B cell (primary cell): ENCODE measurements at regions not wholly inside any gene's neighbourhood (a gene's known extent, or its start where the extent isn't known, plus 50 kb on each side); places are given as distances from the start of the nearest gene placed in this dataset.

Experiments used
- ATAC-seq: fragments of 200-7000 bp; cut with Tn5 transposase; one replicate; pipeline ENCODE4 v1.10.0; 2021; ENCODE audit warnings: low read depth, mild to moderate bottlenecking, moderate number of reproducible peaks, moderate library complexity
- CTCF ChIA-PET: fragments of 350-600 bp; sonication (Branson Sonifier 250); formaldehyde crosslinking; loops from one replicate; lab custom pipeline; 2021; ENCODE audit warnings: antibody characterized with exemption, inconsistent platforms; lab: Charles Lee
- POLR2A ChIA-PET: fragments of 350-600 bp; sonication (Branson Sonifier 250); formaldehyde crosslinking; loops from one replicate; lab custom pipeline; 2021; ENCODE audit warnings: antibody characterized with exemption; lab: Charles Lee
- DNase-seq: peaks from one replicate; pipeline ENCODE4 v3.0.0; 2013
- H2AFZ ChIP-seq: 2 replicates; pipeline ENCODE4 v1.6.1; 2012; ENCODE audit warnings: mild to moderate bottlenecking, low read depth, low read length; ENCODE audit not compliant: insufficient read depth, poor library complexity, severe bottlenecking
- H3K27ac ChIP-seq, 2 donors: 1 replicate in 1 of 2; 2 replicates in 1 of 2; pipeline ENCODE4 v1.5.1; 2012 to 2013; ENCODE audit warnings: low read length in 2 of 2, mild to moderate bottlenecking in 2 of 2, moderate library complexity in 1 of 2
- H3K27me3 ChIP-seq, 4 experiments: fragments of 200-600 bp in 1 of 4; sonication (generic) in 1 of 4; replicated peaks in 1 of 4; 1 replicate in 2 of 4; 2 replicates in 2 of 4; pipeline versions ENCODE4 v1.6.1 to v1.7.0; 2013 to 2016; ENCODE audit warnings: low read length in 3 of 4, mild to moderate bottlenecking in 2 of 4, mixed read lengths in 1 of 4, moderate library complexity in 1 of 4; ENCODE audit not compliant: insufficient read depth in 4 of 4, control insufficient read depth in 3 of 4; ENCODE audit errors: control extremely low read depth in 1 of 4
- H3K36me3 ChIP-seq, 2 experiments: replicated peaks in 1 of 2; 1 replicate in 1 of 2; 2 replicates in 1 of 2; pipeline versions ENCODE4 v1.6.1 to v1.7.1; 2013; ENCODE audit warnings: low read length in 1 of 2; ENCODE audit not compliant: insufficient read depth in 2 of 2, control insufficient read depth in 1 of 2; ENCODE audit errors: control extremely low read depth in 1 of 2, extremely low read depth in 1 of 2
- H3K4me1 ChIP-seq, 2 donors: fragments of 200-600 bp in 1 of 2; sonication (generic) in 1 of 2; 1 replicate in 1 of 2; 2 replicates in 1 of 2; pipeline versions ENCODE4 v1.5.1 to v1.6.1; 2013 to 2017; ENCODE audit warnings: low read length in 2 of 2; ENCODE audit not compliant: control insufficient read depth in 2 of 2, insufficient read depth in 2 of 2
- H3K4me2 ChIP-seq: replicated peaks from 2 replicates; pipeline ENCODE3; 2012; ENCODE audit warnings: mild to moderate bottlenecking, low read depth, low read length; ENCODE audit not compliant: poor library complexity, severe bottlenecking
- H3K4me3 ChIP-seq, 5 experiments: fragments of 200-600 bp in 1 of 5; sonication (generic) in 1 of 5; 1 replicate in 3 of 5; 2 replicates in 2 of 5; pipeline versions ENCODE4 v1.5.1 to v1.7.0; 2011 to 2016; ENCODE audit warnings: low read length in 4 of 5, mild to moderate bottlenecking in 4 of 5, low read depth in 2 of 5, control low read depth in 1 of 5, moderate library complexity in 1 of 5; ENCODE audit not compliant: insufficient read depth in 1 of 5; ENCODE audit errors: control extremely low read depth in 1 of 5, extremely low read depth in 1 of 5
- H3K79me2 ChIP-seq: fragments of 200-600 bp; sonication (generic); one replicate; pipeline ENCODE4 v1.6.0; 2016; ENCODE audit warnings: low read length; ENCODE audit not compliant: control insufficient read depth, insufficient read depth
- H3K9ac ChIP-seq: fragments of 200-600 bp; sonication (generic); 2 replicates; pipeline ENCODE4 v1.6.1; 2017; ENCODE audit warnings: mild to moderate bottlenecking, low read length, moderate library complexity
- H3K9me3 ChIP-seq, 3 donors: one replicate each; pipeline versions ENCODE4 v1.6.1 to v1.7.1; 2013; ENCODE audit warnings: low read length in 2 of 3; ENCODE audit not compliant: control insufficient read depth in 2 of 3, insufficient read depth in 1 of 3; ENCODE audit errors: control extremely low read depth in 1 of 3
- H4K20me1 ChIP-seq: 2 replicates; pipeline ENCODE4 v1.6.0; 2012; ENCODE audit warnings: mild to moderate bottlenecking, low read length; ENCODE audit not compliant: insufficient read depth, control insufficient read depth, poor library complexity, severe bottlenecking
- H3K27ac Mint-ChIP-seq: one replicate; pipeline ENCODE4 v1.8.0; 2021; ENCODE audit warnings: mixed read lengths
- H3K27me3 Mint-ChIP-seq: one replicate; pipeline ENCODE4 v1.8.0; 2021; ENCODE audit warnings: mixed read lengths
- H3K4me1 Mint-ChIP-seq: one replicate; pipeline ENCODE4 v1.8.0; 2021; ENCODE audit warnings: mixed read lengths
- H3K4me3 Mint-ChIP-seq: one replicate; pipeline ENCODE4 v1.8.0; 2021; ENCODE audit warnings: mixed read lengths
- H3K9me3 Mint-ChIP-seq: one replicate; pipeline ENCODE4 v1.8.0; 2022; ENCODE audit warnings: mixed read lengths; ENCODE audit not compliant: insufficient read depth
- CTCF ChIP-seq: fragments of 200-600 bp; IDR thresholded peaks from one replicate; pipeline ENCODE4 v1.8.0; 2022; ENCODE audit warnings: antibody characterized with exemption, mild to moderate bottlenecking
- EZH2 ChIP-seq: IDR thresholded peaks from 2 replicates; pipeline ENCODE4 v1.6.1; 2012; ENCODE audit warnings: borderline replicate concordance, low read depth, mild to moderate bottlenecking, moderate library complexity, low read length; ENCODE audit not compliant: insufficient read depth, poor library complexity, severe bottlenecking
- WGBS: methylation state at CpG from one replicate; pipeline ENCODE4 v1.1.5; 2013; ENCODE audit warnings: missing lambda C conversion rate; ENCODE audit not compliant: insufficient coverage; 5-methylcytosine and 5-hydroxymethylcytosine counted together
- intact Hi-C: fragments of 100-400 bp; cut with micrococcal nuclease; formaldehyde crosslinking; loops from one replicate; pipeline ENCODE4 v1.10.0; 2022

- WGBS, result 0% methylated on average over 1 of the region's 8 CpGs
- ChIA-PET POLR2A (no interaction called here), CTCF (no interaction called here)
- Histone ChIP-seq H3K27me3 (no peaks in the 10 kb centered on the region), H3K79me2 (no peaks in the 10 kb centered on the region), H3K4me1 (no peaks in the 10 kb centered on the region), H3K4me2 (no peak overlapping the region), H3K9ac (no peak overlapping the region), H4K20me1 (no peaks in the 10 kb centered on the region), H3K4me3 (no peak overlapping the region), H3K9me3 (no peaks in the 10 kb centered on the region), H2AFZ (no peak overlapping the region), H3K36me3 (no peaks in the 10 kb centered on the region), H3K27ac (no peak overlapping the region)
- peaks cover 10% of the 10 kb centered on the region for H3K4me1 Mint-ChIP-seq
- DNase-seq (no peak), ATAC-seq (no peak)
- no peaks in the 10 kb centered on the region for H3K9me3 Mint-ChIP-seq
- no peak for TF ChIP-seq CTCF
- no peak for TF ChIP-seq EZH2
- no peak overlapping the region for H3K4me3 Mint-ChIP-seq
- H3K27me3 Mint-ChIP-seq, result no peaks in the 10 kb centered on the region
- H3K27ac Mint-ChIP-seq, result no peak overlapping the region
- intact Hi-C loops, result no loop called here
These were observed 378.9 kb downstream of the PPP1R2C start for GRCh38 chrX:42398967-42399631.

- Histone ChIP-seq H3K9ac (no peak overlapping the region), H3K4me3 (no peak overlapping the region), H3K79me2 (no peaks in the 10 kb centered on the region), H3K9me3 (no peaks in the 10 kb centered on the region), H4K20me1 (no peaks in the 10 kb centered on the region), H3K4me1 (no peaks in the 10 kb centered on the region), H2AFZ (no peak overlapping the region), H3K27ac (no peak overlapping the region), H3K27me3 (no peaks in the 10 kb centered on the region), H3K36me3 (no peaks in the 10 kb centered on the region), H3K4me2 (no peak overlapping the region)
- peaks cover 10% of the 10 kb centered on the region for H3K4me1 Mint-ChIP-seq
- no peak for TF ChIP-seq CTCF
- no peak for TF ChIP-seq EZH2
- H3K9me3 Mint-ChIP-seq, result no peaks in the 10 kb centered on the region
- H3K27ac Mint-ChIP-seq, result no peak overlapping the region
- CTCF ChIA-PET, result no interaction called here
- POLR2A ChIA-PET, result no interaction called here
- no peaks in the 10 kb centered on the region for H3K27me3 Mint-ChIP-seq
- H3K4me3 Mint-ChIP-seq, result no peak overlapping the region
- intact Hi-C loops, result no loop called here
- WGBS, result 100% methylated on average over 1 of the region's 4 CpGs
- ATAC-seq, result no peak
- DNase-seq, result no peak
These were observed 381.8 kb downstream of the PPP1R2C start for GRCh38 chrX:42396136-42396535.
